HG02610 (cell line): ENCODE measurements at regions not wholly inside any gene's neighbourhood (a gene's known extent, or its start where the extent isn't known, plus 50 kb on each side); places are given as distances from the start of the nearest gene placed in this dataset.
"Not testable (repeated sequence)": the region's sequence is repeated elsewhere in the genome, so short reads cannot be mapped to it uniquely, and the experiment has no call there.

Experiments used
- ATAC-seq: cut with Tn5 transposase; IDR thresholded peaks from one replicate; pipeline ENCODE4 v1.9.1; 2021; ENCODE audit warnings: mild to moderate bottlenecking, moderate library complexity; ENCODE audit not compliant: unreplicated experiment

DNA sequence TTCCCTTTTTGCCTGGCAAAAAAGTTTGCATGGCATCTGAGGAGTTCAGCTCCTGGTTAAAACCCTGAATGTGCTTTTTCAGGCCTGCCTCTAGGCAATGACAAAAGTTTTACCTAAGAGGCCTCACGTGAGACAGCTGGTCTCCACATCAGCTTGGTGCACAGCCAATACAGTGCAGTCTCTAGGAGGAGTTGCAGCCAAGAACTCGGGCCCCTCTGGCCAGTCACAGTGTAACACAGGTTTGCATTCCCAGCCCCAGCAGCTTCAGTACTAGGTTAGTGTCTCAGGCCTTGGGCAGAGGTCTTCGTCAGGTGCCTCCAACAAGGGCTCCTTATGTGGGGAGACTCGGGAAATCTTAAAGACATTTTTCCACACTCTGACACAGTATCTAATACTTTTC is 771.7 kb downstream of the SORCS1 start:
- no peak for ATAC-seq

DNA sequence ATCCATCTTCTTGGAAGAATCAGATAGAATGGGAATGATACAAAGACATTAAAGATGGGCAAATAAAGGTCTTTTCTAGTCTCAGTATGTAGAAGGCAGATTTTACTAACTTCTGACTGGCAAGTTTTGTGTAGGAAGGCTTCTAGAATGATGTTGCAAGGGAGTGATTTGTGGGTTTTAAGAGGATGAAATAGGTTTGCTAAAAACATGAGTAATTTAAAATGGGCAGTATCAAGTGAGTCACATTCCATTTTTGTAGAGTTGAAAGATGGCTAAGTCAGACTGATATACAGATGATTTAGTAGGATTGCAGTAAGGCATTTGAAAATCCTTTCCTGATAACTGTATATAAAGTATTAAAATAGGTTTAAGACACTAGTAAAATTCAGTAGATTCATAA is 777.4 kb downstream of the SORCS1 start:
- ATAC-seq: no peak

DNA sequence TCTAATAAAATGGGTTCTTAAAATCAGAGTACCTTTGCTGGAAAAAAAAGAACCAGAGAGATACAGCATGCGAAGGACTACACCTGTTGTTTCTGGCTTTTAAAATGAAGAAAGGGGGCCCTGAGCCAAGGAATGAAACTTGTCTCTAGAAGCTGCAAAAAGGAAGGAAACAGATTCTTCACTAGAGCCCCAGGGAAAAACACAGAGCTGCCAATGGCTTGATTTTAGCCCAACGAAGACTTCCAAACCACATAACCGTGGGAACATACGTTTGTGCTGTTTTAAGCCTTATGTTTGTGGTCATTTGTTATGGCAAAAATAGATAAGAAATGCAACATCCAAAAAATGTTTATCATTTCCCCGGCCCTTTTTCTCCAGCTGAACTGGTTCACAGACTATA is 780.0 kb downstream of the SORCS1 start:
- ATAC-seq: no peak

DNA sequence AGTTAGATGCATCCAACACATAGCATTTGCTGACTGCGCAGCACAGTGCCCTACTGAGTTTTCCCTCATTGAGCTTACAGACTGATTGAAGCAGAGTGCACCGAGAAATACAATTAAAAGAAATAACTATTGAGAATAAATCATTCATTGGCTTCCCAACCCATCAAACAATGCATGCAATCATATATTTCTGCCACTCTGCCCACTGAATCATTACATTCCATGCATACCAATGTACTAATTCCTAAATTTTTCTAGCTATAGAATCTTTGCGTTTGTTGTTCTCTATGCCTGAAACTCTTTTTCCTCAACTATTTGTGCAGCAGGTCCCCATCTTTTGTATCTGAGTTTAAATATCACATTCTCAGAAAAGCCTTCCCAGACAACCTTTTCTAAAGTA is 783.8 kb downstream of the SORCS1 start:
- ATAC-seq: no peak

DNA sequence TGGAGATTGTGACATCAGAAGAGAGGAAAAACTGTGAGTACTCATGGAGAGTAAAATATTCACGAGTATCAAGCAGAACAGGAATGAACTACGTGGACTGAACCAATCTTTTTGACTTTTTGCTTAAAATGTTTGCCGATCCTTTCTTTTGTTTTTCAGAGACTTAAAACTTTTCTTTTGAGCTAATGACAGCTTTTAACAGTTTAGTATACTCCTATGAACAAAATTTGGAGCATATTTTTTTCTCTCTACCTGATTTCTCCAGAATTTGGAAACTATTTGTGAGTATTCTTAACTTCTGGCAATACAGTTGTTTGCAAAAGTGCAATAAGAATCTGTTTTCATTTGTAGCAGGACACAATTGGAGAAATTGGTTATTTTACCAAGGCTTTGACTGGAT is 786.3 kb downstream of the SORCS1 start:
- ATAC-seq: no peak

DNA sequence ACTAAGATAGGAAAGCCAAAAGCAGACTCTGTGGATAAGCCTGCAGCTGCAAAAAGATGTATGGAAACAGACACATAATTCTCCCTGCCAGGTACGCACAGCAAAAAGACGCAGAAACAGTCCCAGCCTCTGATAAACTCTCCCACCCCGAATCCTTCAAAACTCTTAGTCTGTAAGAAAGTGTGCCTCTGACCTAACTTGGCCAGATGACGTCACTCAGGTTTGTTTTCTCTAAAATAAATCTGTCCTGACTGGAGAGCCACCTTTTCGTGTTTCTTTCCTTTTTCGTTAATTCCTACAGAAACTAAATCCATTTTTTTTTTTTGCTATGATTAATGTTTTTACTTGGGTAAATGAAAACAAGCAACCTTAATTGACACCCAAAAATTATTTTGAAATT is 793.8 kb downstream of the SORCS1 start:
- ATAC-seq: no peak

DNA sequence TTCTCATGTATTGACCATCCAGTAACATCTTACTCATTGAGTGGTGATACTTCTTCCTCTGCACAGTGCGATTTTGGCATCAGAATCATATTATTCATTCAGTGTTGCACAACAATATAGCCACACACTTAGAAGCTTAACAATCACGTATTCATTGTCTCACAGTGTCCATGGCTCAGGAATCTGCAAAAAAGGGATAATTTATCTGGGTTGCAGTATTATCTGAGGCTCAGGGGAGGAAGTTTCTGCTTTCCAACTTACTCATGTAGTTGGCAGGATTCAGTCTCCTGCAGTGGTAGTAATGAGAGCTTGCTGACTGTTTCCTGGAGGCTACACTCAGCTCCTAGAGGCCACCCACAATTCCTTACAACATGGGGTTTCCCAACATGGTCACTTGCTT is 803.6 kb downstream of the SORCS1 start:
- ATAC-seq: no peak

DNA sequence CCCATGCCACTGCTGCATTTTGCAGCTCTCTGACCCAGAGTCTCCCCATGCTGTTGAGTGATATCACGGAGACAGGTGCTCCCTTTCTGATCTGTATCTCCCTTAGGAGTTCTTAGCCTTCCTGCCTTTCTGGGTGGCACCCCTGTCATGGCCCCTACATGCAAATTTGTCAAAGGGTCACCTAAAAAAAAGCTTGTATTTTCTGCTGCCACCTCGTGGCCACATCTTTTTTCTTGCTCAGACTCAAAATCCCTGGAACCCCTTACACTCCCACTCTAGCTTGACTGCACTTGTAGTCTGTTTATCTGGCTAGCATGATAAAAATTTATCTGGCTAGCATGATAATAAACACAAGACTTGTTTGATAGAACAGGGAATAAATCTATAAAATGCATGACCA is 809.1 kb downstream of the SORCS1 start:
- ATAC-seq: no peak

DNA sequence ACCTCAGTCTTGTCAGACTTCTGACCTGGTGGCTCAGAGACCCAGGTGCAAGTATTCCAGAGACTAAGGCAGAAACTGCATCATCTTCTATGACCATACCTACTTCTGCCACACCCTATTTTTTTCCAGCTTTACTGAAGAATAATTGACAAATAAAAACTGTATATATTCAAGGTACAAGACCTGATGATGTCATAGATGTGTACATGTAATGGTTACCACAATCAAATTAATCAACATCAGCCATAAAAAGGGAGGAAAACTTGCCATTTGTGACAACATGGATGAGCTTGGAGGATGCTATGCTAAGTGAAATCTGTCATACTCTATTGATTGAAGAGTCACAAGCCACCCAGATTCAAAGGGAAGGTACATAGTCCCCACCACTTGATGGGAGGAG is 815.6 kb downstream of the SORCS1 start:
- ATAC-seq: no peak

DNA sequence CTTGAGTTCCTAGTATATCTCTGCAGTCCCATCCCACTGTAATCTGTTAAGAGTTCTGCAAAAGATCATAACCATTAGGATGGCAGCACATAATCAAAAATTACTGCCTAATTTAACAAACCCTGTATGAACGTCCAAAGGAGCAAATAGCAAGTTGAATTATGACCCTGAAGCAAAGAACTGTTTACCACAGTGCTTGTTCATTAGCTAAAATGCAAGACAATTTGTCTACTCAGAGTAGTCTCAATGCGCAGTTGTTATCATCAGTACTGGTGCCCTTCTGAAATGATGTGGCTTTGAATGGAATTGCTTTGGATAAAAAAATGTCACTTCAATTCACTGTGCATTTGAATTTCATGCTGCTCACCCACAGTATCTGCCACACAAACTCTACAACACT is 817.0 kb downstream of the SORCS1 start:
- no peak for ATAC-seq

DNA sequence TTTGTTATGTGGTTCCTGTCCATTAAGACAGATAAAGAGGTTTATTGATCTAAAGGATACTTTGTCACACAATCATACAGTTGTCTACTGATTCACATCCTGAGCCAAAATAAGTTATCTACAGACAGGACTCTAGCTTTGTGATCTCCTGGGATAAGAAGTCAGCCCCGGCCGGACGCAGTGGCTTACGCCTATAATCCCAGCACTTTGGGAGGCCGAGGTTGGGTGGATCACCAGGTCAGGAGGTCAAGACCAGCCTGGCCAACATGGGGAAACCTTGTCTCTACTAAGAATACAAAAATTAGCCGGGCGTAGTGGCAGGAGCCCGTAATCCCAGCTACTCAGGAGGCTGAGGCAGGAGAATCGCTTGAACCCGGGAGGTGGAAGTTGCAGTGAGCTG is 821.0 kb downstream of the SORCS1 start:
- not testable (repeated sequence) for ATAC-seq

DNA sequence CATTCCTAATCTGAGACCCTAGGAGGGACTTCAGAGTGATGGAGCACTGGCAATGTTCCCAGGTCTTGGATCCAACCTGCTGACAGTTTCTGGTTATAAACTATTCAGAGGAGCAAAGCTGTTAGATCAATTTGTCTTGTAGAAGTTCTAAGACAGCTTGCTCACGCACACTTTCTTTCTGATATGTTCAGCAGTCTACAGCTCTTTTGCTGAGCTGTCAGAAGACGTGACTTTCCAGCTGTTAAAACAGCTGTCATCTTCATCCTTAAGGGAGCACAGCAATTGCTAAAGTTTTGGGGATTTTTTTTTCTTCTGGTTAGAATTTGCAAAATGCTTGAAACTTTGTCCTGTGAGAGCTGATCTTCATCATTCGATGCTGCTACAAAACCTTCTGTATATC is 823.1 kb downstream of the SORCS1 start:
- ATAC-seq: no peak

DNA sequence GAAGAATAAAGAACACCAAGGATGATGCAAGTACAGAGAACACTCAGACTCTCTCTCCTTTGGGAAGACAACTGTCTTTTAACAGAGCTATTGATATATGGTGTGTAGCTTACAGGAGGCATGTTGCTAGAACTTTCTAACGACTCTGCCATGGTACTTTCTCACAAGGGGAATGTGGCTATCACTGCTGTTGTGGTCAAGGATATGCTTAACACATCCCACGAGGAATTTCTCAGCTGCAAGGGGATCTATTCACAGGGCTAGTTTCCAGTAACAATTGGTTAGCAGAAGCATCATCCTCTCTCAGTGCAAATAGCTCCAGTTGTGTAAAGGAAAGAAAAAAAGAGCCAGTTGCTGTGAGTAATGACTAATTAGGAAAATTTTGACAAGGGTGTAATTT is 826.0 kb downstream of the SORCS1 start:
- ATAC-seq: no peak

DNA sequence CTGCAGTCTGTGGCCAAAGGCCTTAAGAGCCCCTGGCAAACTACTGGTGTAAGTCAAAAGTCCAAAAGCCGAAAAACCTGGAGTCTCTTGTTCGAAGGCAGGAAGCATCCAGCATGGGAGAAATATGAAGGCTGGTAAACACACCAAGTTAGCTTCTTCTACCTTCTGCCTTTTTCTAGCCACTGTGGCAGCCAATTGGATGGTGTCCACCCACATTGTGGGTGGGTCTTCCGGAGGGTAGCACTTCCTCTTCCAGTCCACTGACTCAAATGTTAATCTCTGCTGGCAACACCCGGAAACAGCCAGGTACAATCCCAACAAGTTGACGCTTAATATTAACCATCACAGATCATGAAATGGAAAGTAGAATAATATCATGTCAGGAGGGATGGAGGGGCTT is 827.6 kb downstream of the SORCS1 start:
- no peak for ATAC-seq

DNA sequence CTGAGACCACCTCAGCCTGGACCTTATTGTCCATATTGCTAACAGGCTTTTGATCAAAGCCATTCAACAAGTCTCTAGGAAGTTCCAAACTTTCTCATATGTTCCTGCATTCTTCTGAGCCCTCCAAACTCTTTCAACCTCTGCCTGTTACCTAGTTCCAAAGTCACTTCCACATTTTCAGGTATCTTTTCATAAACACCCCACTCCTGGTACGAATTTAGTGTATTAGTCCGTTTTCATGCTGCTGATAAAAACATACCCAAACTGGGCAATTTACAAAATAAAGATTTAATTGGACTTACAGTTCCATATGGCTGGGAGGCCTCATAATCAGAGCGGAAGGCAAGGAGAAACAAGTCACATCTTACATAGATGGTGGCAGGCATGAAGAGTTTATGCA is 836.8 kb downstream of the SORCS1 start:
- no peak for ATAC-seq

DNA sequence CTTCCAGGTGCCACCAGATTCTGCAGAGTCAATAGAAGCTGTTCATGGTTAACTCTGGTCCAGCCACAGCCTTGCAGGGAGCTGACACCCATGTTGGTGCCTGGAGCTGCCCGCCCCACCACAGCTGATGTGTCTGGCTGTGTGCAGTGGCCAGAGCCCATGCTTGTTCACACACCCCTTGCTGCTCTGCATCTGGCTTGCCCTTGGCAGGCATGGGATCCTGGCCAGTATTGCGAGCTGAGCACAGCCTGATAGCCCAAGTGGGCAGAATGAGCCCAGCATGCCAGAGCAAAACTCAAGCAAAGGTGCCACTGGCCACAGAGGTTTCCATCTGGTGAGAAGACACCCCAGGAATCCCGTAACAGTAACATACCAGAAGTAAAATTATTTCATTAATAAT is 843.6 kb downstream of the SORCS1 start:
- no peak for ATAC-seq

DNA sequence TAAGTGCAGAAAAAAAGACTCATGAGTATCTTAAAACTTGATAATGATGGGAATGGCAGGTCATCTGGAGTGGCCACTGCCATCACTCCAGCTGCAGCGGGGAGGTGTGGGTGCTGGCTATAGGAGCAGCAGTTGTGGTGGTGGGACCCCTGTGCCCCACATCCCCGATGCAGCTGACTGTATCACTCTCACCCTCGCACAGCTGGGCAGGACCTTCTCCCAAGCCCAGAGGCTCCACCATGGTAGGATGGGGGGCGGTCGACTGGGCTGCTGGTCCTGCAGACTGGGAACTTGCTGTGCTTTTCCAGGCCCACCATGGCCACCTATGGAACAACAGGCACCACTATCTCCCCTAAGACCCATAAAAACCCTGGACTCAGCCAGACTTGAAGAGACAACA is 844.4 kb downstream of the SORCS1 start:
- no peak for ATAC-seq

DNA sequence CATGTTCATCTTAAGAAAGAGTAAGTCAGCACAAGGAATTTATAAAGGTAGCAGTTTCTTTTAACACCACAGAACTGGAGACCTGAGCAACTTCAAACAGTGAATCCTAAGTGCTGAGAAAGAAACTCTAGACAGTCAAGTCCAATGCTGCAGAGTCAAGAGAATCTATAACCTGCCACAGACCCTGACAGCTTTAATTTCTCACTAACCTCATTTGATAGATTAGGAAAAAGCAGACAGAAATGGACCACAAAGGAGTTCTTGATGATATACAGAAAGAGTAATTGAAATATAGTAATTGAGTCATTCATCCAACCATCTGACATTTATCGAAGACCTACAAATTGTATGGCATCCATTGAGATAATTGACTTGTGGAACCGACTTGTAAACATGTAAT is 847.0 kb downstream of the SORCS1 start:
- no peak for ATAC-seq

DNA sequence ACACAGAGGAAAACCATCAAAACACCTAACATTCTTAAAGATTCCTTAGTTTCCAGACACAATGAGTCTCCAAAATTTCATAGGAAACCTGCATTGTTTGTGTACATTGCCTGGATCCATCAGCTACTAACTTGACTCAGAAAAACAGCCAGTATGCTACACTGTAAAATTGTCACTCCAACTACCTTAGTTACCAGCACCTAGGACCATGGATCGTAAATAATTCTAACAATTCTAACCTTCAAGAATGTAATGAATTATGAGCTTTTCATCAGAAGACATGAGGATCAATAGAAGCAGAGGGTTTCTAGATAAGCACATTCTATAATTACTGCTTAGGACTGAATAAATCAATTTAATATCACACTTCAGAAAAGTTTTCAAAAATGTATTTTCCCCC is 851.5 kb downstream of the SORCS1 start:
- no peak for ATAC-seq

DNA sequence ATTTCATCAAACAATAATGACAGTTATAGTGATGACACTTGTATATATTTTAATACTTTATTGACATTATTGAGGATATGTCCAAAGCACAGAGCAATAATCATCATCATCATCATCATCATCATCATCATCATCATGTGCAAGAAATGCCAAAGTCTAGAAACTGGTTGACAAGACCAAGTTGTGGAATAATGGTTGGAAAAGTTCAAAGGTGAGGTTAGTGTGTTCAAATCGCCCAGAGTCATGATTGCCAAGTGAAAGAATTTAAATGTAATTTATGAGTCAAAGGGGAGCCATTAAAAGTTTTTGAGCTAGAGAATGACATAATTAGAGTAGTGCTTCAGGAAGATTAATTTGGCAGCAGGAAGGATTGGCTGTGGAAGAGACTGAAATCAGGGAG is 852.4 kb downstream of the SORCS1 start:
- ATAC-seq: no peak

DNA sequence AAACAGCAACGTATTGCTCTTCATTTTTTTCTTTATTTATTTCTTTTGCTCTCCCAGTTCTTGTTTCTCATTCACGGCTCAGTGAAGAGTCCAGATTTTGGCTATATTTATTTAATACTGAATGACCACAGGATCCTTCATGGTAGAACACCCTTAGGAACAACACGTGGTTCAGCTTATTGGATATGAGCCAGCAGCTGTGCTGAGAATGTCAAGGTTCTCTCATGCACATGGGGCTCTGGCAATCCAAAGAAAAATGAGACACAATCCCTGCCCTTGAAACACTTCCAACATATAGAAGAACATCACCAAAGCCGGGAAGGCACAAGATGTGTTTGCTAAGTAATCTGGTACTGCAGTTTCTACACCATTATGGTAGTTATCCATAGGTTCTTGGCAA is 852.9 kb downstream of the SORCS1 start:
- ATAC-seq: no peak

DNA sequence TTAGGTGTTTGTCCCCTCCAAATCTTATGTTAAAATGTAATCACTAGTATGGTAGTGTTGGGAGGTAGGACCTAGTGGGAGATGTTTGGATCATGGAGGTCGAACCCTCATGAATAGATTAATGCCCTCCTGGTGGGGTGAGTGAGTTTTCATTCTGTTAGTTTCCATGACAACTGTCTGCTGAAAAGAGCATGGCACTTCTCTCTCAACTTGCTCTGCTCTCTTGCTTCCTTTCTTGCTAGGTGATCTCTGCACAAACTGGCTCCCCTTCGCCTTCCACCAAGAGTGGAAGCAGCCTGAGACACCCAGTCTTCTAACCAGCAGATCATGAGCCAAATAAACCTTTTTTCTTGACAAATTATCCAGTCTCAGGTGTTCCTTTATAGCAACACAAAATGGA is 853.9 kb downstream of the SORCS1 start:
- no peak for ATAC-seq

DNA sequence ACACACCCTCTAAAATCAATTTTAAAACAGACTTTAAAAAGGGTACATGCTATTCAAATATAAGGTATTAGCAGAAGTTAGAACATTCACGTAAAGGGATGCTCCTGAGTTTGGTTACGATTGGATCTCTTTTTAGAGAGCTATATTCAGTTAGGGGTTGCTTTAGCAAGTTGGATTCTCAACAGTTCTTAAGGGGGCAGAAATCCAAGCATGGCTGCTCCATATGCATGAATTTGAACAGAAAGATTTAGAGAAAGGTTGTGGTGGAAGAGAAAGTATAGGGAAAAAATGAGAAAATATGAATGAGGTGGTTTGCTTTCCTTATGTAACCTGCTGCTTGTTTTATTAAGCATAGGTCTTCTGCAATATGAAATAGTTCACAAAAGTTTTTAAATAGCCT is 855.1 kb downstream of the SORCS1 start:
- no peak for ATAC-seq

DNA sequence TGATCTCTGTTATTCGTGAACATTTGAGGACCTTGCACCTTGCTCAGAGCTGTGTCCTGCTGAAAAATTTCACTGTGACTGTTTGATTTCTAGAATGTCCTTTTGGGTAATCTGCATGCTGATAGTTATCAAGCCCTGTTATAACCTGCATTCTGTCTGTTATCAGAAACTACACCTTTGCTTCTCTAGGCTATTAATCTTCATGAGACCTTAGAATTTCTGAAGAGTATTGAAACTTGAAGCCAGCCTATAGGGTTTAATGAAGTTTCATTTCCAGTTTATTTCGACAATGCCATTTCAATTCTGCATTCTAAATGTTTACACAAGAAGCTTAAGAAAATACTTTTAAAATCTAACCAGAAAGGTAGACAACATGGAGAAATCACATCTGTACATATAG is 856.2 kb downstream of the SORCS1 start:
- ATAC-seq: no peak
